HCT116 (cell line): ENCODE measurements at regions not wholly inside any gene's neighbourhood (a gene's known extent, or its start where the extent isn't known, plus 50 kb on each side); places are given as distances from the start of the nearest gene placed in this dataset.

Experiments used
- ATAC-seq: fragments of 200-7000 bp; cut with Tn5 transposase; 2 replicates; pipeline ENCODE4 v1.9.1; 2020; ENCODE audit warnings: mild to moderate bottlenecking, moderate library complexity
- BruUV-seq: library from RNA; stranded (reverse); fragments of 400-500 nt; replicated peaks from 2 replicates; lab custom pipeline; 2021; lab: Mats Ljungman, UMichigan
- CTCF ChIA-PET: fragments of 300-600 bp; sonication (Branson Sonifier 250); formaldehyde crosslinking; loops from one replicate; lab custom pipeline; 2021; ENCODE audit warnings: antibody characterized with exemption; lab: Charles Lee
- POLR2A ChIA-PET: fragments of 300-600, 350-600 bp; sonication (Branson Sonifier 250); formaldehyde crosslinking; loops from one replicate; lab custom pipeline; 2021; ENCODE audit warnings: antibody characterized with exemption; lab: Charles Lee
- RAD21 ChIA-PET, 2 experiments: fragments of 300-600 bp; sonication (Branson Sonifier 250); formaldehyde crosslinking; loops; one replicate each; lab custom pipeline; 2023; ENCODE audit warnings: low total read pairs in 2 of 2; ENCODE audit not compliant: uncharacterized antibody in 2 of 2, unreplicated experiment in 2 of 2, low non-redundant PET in 1 of 2; lab: Charles Lee
- DNase-seq: peaks from one replicate; pipeline ENCODE4 v3.0.0-alpha.2; 2010; ENCODE audit warnings: low read depth, low spot score
- H2AFZ ChIP-seq: fragments of 200-600 bp; shearing (Covaris generic), sonication (generic); 2 replicates; pipeline ENCODE4 v1.6.1; 2017; ENCODE audit warnings: low read depth, mixed run types, mixed read lengths, antibody characterized with exemption, low read length; ENCODE audit not compliant: poor library complexity, severe bottlenecking
- H3K27ac ChIP-seq: 2 replicates; pipeline ENCODE4 v1.5.1; 2012; ENCODE audit warnings: low read depth, low read length
- H3K27me3 ChIP-seq: fragments of 200-600 bp; sonication (generic); 2 replicates; pipeline ENCODE4 v1.6.1; 2016; ENCODE audit warnings: mixed run types, low read length, mixed read lengths; ENCODE audit not compliant: insufficient read depth
- H3K36me3 ChIP-seq, 2 experiments: fragments of 200-500 bp in 1 of 2; fragments of 200-600 bp in 1 of 2; sonication (Bioruptor generic) in 1 of 2; sonication (generic) in 1 of 2; 2 replicates each; pipeline versions ENCODE4 v1.5.1 to v1.6.1; 2014 to 2016; ENCODE audit warnings: low read length in 2 of 2, inconsistent platforms in 1 of 2, mixed read lengths in 1 of 2, mixed run types in 1 of 2; ENCODE audit not compliant: insufficient read depth in 2 of 2, control insufficient read depth in 1 of 2
- H3K4me1 ChIP-seq, 2 experiments: fragments of 200-600 bp in 1 of 2; sonication (generic) in 1 of 2; 2 replicates each; pipeline versions ENCODE4 v1.5.1 to v1.6.1; 2012 to 2017; ENCODE audit warnings: low read length in 2 of 2, inconsistent platforms in 1 of 2, mild to moderate bottlenecking in 1 of 2, mixed read lengths in 1 of 2, mixed run types in 1 of 2, moderate library complexity in 1 of 2; ENCODE audit not compliant: insufficient read depth in 2 of 2, control insufficient read depth in 1 of 2
- H3K4me2 ChIP-seq: fragments of 200-600 bp; sonication (generic); 2 replicates; pipeline ENCODE4 v1.6.1; 2017; ENCODE audit warnings: mixed run types, low read length, mixed read lengths
- H3K4me3 ChIP-seq, 2 experiments: fragments of 200-600 bp in 1 of 2; sonication (generic) in 1 of 2; replicated peaks in 1 of 2; 2 replicates each; pipeline ENCODE4 v1.5.1; 2011 to 2016; ENCODE audit warnings: low read length in 2 of 2, control low read depth in 1 of 2, low read depth in 1 of 2, mild to moderate bottlenecking in 1 of 2, mixed read lengths in 1 of 2, mixed run types in 1 of 2
- H3K79me2 ChIP-seq: fragments of 200-600 bp; sonication (generic); 2 replicates; pipeline ENCODE4 v1.6.1; 2017; ENCODE audit warnings: mild to moderate bottlenecking, mixed run types, low read length, moderate library complexity, mixed read lengths; ENCODE audit not compliant: insufficient read depth
- H3K9ac ChIP-seq: fragments of 200-600 bp; sonication (generic); 2 replicates; pipeline ENCODE4 v1.6.1; 2016; ENCODE audit warnings: low read length, mixed read lengths
- H3K9me2 ChIP-seq: fragments of 200-600 bp; sonication (generic), shearing (Covaris generic); 2 replicates; pipeline ENCODE4 v1.6.1; 2017; ENCODE audit warnings: mixed run types, mild to moderate bottlenecking, moderate library complexity; ENCODE audit not compliant: insufficient read depth
- H3K9me3 ChIP-seq, 2 experiments: fragments of 200-500 bp in 1 of 2; fragments of 200-600 bp in 1 of 2; sonication (Bioruptor generic) in 1 of 2; sonication (generic) in 1 of 2; 2 replicates each; pipeline ENCODE4 v1.6.1; 2014 to 2017; ENCODE audit warnings: low read length in 2 of 2, mixed read lengths in 2 of 2, inconsistent platforms in 1 of 2, low read depth in 1 of 2, mild to moderate bottlenecking in 1 of 2, mixed run types in 1 of 2, moderate library complexity in 1 of 2; ENCODE audit not compliant: control insufficient read depth in 1 of 2, insufficient read depth in 1 of 2
- H4K20me1 ChIP-seq: fragments of 200-600 bp; sonication (generic), shearing (Covaris generic); 2 replicates; pipeline ENCODE4 v1.6.1; 2017; ENCODE audit warnings: mixed run types, mild to moderate bottlenecking, moderate library complexity; ENCODE audit not compliant: insufficient read depth
- CEBPB ChIP-seq: IDR thresholded peaks from 2 replicates; pipeline ENCODE4 v1.6.1; 2012; ENCODE audit warnings: low read depth
- ELF1 ChIP-seq: IDR thresholded peaks from 2 replicates; pipeline ENCODE4 v1.6.1; 2012; ENCODE audit warnings: low read depth, borderline replicate concordance
- EZH2 ChIP-seq: fragments of 200-600 bp; sonication (generic); IDR thresholded peaks from 2 replicates; pipeline ENCODE4 v1.6.1; 2017; ENCODE audit warnings: antibody characterized with exemption, mixed run types
- JUND ChIP-seq: IDR thresholded peaks from 2 replicates; pipeline ENCODE4 v1.6.1; 2012
- MAX ChIP-seq: IDR thresholded peaks from 2 replicates; pipeline ENCODE4 v1.6.1; 2012
- POLR2A ChIP-seq: IDR thresholded peaks from 2 replicates; pipeline ENCODE4 v1.7.0; 2011; ENCODE audit warnings: borderline replicate concordance; ENCODE audit not compliant: insufficient read depth, insufficient read length; ENCODE audit errors: extremely low read depth
- RAD21 ChIP-seq: IDR thresholded peaks from 2 replicates; pipeline ENCODE4 v1.6.1; 2012; ENCODE audit warnings: low read depth, mild to moderate bottlenecking
- SP1 ChIP-seq: IDR thresholded peaks from 2 replicates; pipeline ENCODE4 v1.6.1; 2012; ENCODE audit warnings: low read depth
- intact Hi-C: fragments of 100-400 bp; cut with micrococcal nuclease; formaldehyde crosslinking; loops from 2 replicates; pipeline ENCODE4 v1.10.0; 2022
- TF ChIP-seq, protein P1 (sequence below): IDR thresholded peaks from 2 replicates; pipeline ENCODE4 v1.6.1; 2012
- TF ChIP-seq, protein P2 (sequence below): IDR thresholded peaks from 2 replicates; pipeline ENCODE4 v1.6.1; 2012; ENCODE audit warnings: low read depth

DNA sequence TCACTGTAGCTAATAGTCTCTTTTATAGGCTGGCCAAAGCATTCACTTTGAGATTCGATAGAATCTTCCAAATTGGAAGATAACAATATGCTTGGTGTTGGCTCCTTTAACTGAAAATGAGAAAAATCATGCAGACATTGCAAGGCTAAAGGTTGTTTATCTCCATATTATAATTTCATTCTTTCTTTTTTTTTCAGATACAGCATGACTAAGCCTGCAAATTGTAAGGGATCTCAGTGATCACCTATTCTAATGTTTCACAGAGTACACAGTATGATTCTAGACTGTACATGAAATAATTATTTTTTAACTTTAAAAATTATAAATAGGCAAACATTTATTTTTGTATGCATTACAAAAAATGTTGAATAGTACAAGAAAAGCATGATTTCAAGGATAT, 451.7 kb upstream of the DDI1 start:
- DNase-seq (no peak), ATAC-seq (no peak)
- H3K4me1 ChIP-seq, result no peaks in the 10 kb centered on the region
- H3K4me3 ChIP-seq, result no peak overlapping the region
- no peaks in the 10 kb centered on the region for H3K9me3 ChIP-seq
- intact Hi-C loops, result no loop called here
- no peaks in the 10 kb centered on the region for H3K9me2 ChIP-seq
- CTCF ChIA-PET, result no interaction called here
- no peaks in the 10 kb centered on the region for H3K36me3 ChIP-seq
- no peak overlapping the region for H3K9ac ChIP-seq
- no peak overlapping the region for H3K27ac ChIP-seq
- POLR2A ChIA-PET, result no interaction called here
- no peaks in the 10 kb centered on the region for H4K20me1 ChIP-seq
- no TSS peak for BruUV-seq
- TF ChIP-seq SP1 (no peak), EZH2 (no peak), ELF1 (no peak), POLR2A (no peak), MAX (no peak), JUND (no peak), CEBPB (no peak), RAD21 (no peak)
- TF ChIP-seq, protein P1, sequence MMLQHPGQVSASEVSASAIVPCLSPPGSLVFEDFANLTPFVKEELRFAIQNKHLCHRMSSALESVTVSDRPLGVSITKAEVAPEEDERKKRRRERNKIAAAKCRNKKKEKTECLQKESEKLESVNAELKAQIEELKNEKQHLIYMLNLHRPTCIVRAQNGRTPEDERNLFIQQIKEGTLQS, result no peak
- TF ChIP-seq, protein P2, sequence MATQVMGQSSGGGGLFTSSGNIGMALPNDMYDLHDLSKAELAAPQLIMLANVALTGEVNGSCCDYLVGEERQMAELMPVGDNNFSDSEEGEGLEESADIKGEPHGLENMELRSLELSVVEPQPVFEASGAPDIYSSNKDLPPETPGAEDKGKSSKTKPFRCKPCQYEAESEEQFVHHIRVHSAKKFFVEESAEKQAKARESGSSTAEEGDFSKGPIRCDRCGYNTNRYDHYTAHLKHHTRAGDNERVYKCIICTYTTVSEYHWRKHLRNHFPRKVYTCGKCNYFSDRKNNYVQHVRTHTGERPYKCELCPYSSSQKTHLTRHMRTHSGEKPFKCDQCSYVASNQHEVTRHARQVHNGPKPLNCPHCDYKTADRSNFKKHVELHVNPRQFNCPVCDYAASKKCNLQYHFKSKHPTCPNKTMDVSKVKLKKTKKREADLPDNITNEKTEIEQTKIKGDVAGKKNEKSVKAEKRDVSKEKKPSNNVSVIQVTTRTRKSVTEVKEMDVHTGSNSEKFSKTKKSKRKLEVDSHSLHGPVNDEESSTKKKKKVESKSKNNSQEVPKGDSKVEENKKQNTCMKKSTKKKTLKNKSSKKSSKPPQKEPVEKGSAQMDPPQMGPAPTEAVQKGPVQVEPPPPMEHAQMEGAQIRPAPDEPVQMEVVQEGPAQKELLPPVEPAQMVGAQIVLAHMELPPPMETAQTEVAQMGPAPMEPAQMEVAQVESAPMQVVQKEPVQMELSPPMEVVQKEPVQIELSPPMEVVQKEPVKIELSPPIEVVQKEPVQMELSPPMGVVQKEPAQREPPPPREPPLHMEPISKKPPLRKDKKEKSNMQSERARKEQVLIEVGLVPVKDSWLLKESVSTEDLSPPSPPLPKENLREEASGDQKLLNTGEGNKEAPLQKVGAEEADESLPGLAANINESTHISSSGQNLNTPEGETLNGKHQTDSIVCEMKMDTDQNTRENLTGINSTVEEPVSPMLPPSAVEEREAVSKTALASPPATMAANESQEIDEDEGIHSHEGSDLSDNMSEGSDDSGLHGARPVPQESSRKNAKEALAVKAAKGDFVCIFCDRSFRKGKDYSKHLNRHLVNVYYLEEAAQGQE, result no peak
- H3K4me2 ChIP-seq, result no peak overlapping the region
- RAD21 ChIA-PET, result no interaction called here
- H3K27me3 ChIP-seq, result no peaks in the 10 kb centered on the region
- no peak overlapping the region for H2AFZ ChIP-seq
- H3K79me2 ChIP-seq, result no peaks in the 10 kb centered on the region
